B cell (primary cell): ENCODE measurements at regions not wholly inside any gene's neighbourhood (a gene's known extent, or its start where the extent isn't known, plus 50 kb on each side); places are given as distances from the start of the nearest gene placed in this dataset.

Source experiments
- ATAC-seq: fragments of 200-7000 bp; cut with Tn5 transposase; one replicate; pipeline ENCODE4 v1.10.0; 2021; ENCODE audit warnings: low read depth, mild to moderate bottlenecking, moderate number of reproducible peaks, moderate library complexity
- CTCF ChIA-PET: fragments of 350-600 bp; sonication (Branson Sonifier 250); formaldehyde crosslinking; loops from one replicate; lab custom pipeline; 2021; ENCODE audit warnings: antibody characterized with exemption, inconsistent platforms; lab: Charles Lee
- POLR2A ChIA-PET: fragments of 350-600 bp; sonication (Branson Sonifier 250); formaldehyde crosslinking; loops from one replicate; lab custom pipeline; 2021; ENCODE audit warnings: antibody characterized with exemption; lab: Charles Lee
- DNase-seq: peaks from one replicate; pipeline ENCODE4 v3.0.0; 2013
- H2AFZ ChIP-seq: 2 replicates; pipeline ENCODE4 v1.6.1; 2012; ENCODE audit warnings: mild to moderate bottlenecking, low read depth, low read length; ENCODE audit not compliant: insufficient read depth, poor library complexity, severe bottlenecking
- H3K27ac ChIP-seq, 2 donors: 1 replicate in 1 of 2; 2 replicates in 1 of 2; pipeline ENCODE4 v1.5.1; 2012 to 2013; ENCODE audit warnings: low read length in 2 of 2, mild to moderate bottlenecking in 2 of 2, moderate library complexity in 1 of 2
- H3K27me3 ChIP-seq, 4 experiments: fragments of 200-600 bp in 1 of 4; sonication (generic) in 1 of 4; replicated peaks in 1 of 4; 1 replicate in 2 of 4; 2 replicates in 2 of 4; pipeline versions ENCODE4 v1.6.1 to v1.7.0; 2013 to 2016; ENCODE audit warnings: low read length in 3 of 4, mild to moderate bottlenecking in 2 of 4, mixed read lengths in 1 of 4, moderate library complexity in 1 of 4; ENCODE audit not compliant: insufficient read depth in 4 of 4, control insufficient read depth in 3 of 4; ENCODE audit errors: control extremely low read depth in 1 of 4
- H3K36me3 ChIP-seq, 2 experiments: replicated peaks in 1 of 2; 1 replicate in 1 of 2; 2 replicates in 1 of 2; pipeline versions ENCODE4 v1.6.1 to v1.7.1; 2013; ENCODE audit warnings: low read length in 1 of 2; ENCODE audit not compliant: insufficient read depth in 2 of 2, control insufficient read depth in 1 of 2; ENCODE audit errors: control extremely low read depth in 1 of 2, extremely low read depth in 1 of 2
- H3K4me1 ChIP-seq, 2 donors: fragments of 200-600 bp in 1 of 2; sonication (generic) in 1 of 2; 1 replicate in 1 of 2; 2 replicates in 1 of 2; pipeline versions ENCODE4 v1.5.1 to v1.6.1; 2013 to 2017; ENCODE audit warnings: low read length in 2 of 2; ENCODE audit not compliant: control insufficient read depth in 2 of 2, insufficient read depth in 2 of 2
- H3K4me2 ChIP-seq: replicated peaks from 2 replicates; pipeline ENCODE3; 2012; ENCODE audit warnings: mild to moderate bottlenecking, low read depth, low read length; ENCODE audit not compliant: poor library complexity, severe bottlenecking
- H3K4me3 ChIP-seq, 5 experiments: fragments of 200-600 bp in 1 of 5; sonication (generic) in 1 of 5; 1 replicate in 3 of 5; 2 replicates in 2 of 5; pipeline versions ENCODE4 v1.5.1 to v1.7.0; 2011 to 2016; ENCODE audit warnings: low read length in 4 of 5, mild to moderate bottlenecking in 4 of 5, low read depth in 2 of 5, control low read depth in 1 of 5, moderate library complexity in 1 of 5; ENCODE audit not compliant: insufficient read depth in 1 of 5; ENCODE audit errors: control extremely low read depth in 1 of 5, extremely low read depth in 1 of 5
- H3K79me2 ChIP-seq: fragments of 200-600 bp; sonication (generic); one replicate; pipeline ENCODE4 v1.6.0; 2016; ENCODE audit warnings: low read length; ENCODE audit not compliant: control insufficient read depth, insufficient read depth
- H3K9ac ChIP-seq: fragments of 200-600 bp; sonication (generic); 2 replicates; pipeline ENCODE4 v1.6.1; 2017; ENCODE audit warnings: mild to moderate bottlenecking, low read length, moderate library complexity
- H3K9me3 ChIP-seq, 3 donors: one replicate each; pipeline versions ENCODE4 v1.6.1 to v1.7.1; 2013; ENCODE audit warnings: low read length in 2 of 3; ENCODE audit not compliant: control insufficient read depth in 2 of 3, insufficient read depth in 1 of 3; ENCODE audit errors: control extremely low read depth in 1 of 3
- H4K20me1 ChIP-seq: 2 replicates; pipeline ENCODE4 v1.6.0; 2012; ENCODE audit warnings: mild to moderate bottlenecking, low read length; ENCODE audit not compliant: insufficient read depth, control insufficient read depth, poor library complexity, severe bottlenecking
- H3K27ac Mint-ChIP-seq: one replicate; pipeline ENCODE4 v1.8.0; 2021; ENCODE audit warnings: mixed read lengths
- H3K27me3 Mint-ChIP-seq: one replicate; pipeline ENCODE4 v1.8.0; 2021; ENCODE audit warnings: mixed read lengths
- H3K4me1 Mint-ChIP-seq: one replicate; pipeline ENCODE4 v1.8.0; 2021; ENCODE audit warnings: mixed read lengths
- H3K4me3 Mint-ChIP-seq: one replicate; pipeline ENCODE4 v1.8.0; 2021; ENCODE audit warnings: mixed read lengths
- H3K9me3 Mint-ChIP-seq: one replicate; pipeline ENCODE4 v1.8.0; 2022; ENCODE audit warnings: mixed read lengths; ENCODE audit not compliant: insufficient read depth
- CTCF ChIP-seq: fragments of 200-600 bp; IDR thresholded peaks from one replicate; pipeline ENCODE4 v1.8.0; 2022; ENCODE audit warnings: antibody characterized with exemption, mild to moderate bottlenecking
- EZH2 ChIP-seq: IDR thresholded peaks from 2 replicates; pipeline ENCODE4 v1.6.1; 2012; ENCODE audit warnings: borderline replicate concordance, low read depth, mild to moderate bottlenecking, moderate library complexity, low read length; ENCODE audit not compliant: insufficient read depth, poor library complexity, severe bottlenecking
- WGBS: methylation state at CpG from one replicate; pipeline ENCODE4 v1.1.5; 2013; ENCODE audit warnings: missing lambda C conversion rate; ENCODE audit not compliant: insufficient coverage; 5-methylcytosine and 5-hydroxymethylcytosine counted together
- intact Hi-C: fragments of 100-400 bp; cut with micrococcal nuclease; formaldehyde crosslinking; loops from one replicate; pipeline ENCODE4 v1.10.0; 2022

- H3K4me1 Mint-ChIP-seq = peaks cover 56% of the 10 kb centered on the region
- POLR2A ChIA-PET = interaction anchor here (2.9 kb wide), 1 partner anchor 83 kb away, joined by 13 read pairs; the partner anchor contains the start of gene TNRC6C
- intact Hi-C loops = no loop called here
- peak overlapping the region; percentile 54 for H3K4me3 Mint-ChIP-seq
- peaks cover 0 to 14% (median 0%) of the 10 kb centered on the region in 4 experiments for H3K27me3 ChIP-seq
- H3K27ac ChIP-seq = peak overlapping the region in 1 of 2 donors; percentile 24
- DNase-seq = no peak
- peak overlapping the region; percentile 13 for H2AFZ ChIP-seq
- peak overlapping the region; percentile 22 for H3K27ac Mint-ChIP-seq
- CTCF ChIA-PET = interaction anchor here (0.6 kb wide), 1 partner anchor 13 kb away, joined by 3 read pairs; no protein-coding TSS in a partner anchor
- peaks cover 55 to 66% of the 10 kb centered on the region in 2 donors for H3K4me1 ChIP-seq
- TF ChIP-seq EZH2 (no peak), CTCF (no peak)
- H4K20me1 ChIP-seq = no peaks in the 10 kb centered on the region
- H3K36me3 ChIP-seq = no peaks in the 10 kb centered on the region
- H3K4me3 ChIP-seq = no peak overlapping the region
- peaks cover 0 to 37% (median 14%) of the 10 kb centered on the region in 3 donors for H3K9me3 ChIP-seq
- peak overlapping the region; percentile 51 for H3K4me2 ChIP-seq
- no peak for ATAC-seq
- H3K79me2 ChIP-seq = no peaks in the 10 kb centered on the region
- 95% methylated on average over 5 of the region's 5 CpGs for WGBS
- no peak overlapping the region for H3K9ac ChIP-seq
- H3K27me3 Mint-ChIP-seq = peaks cover 6% of the 10 kb centered on the region
- peaks cover 4% of the 10 kb centered on the region for H3K9me3 Mint-ChIP-seq
Measured at GRCh38 chr17:77875051-77875780, 83.3 kb upstream of the TNRC6C start.
